Kidney capillary endothelial cell (primary cell): ENCODE measurements at regions not wholly inside any gene's neighbourhood (a gene's known extent, or its start where the extent isn't known, plus 50 kb on each side); places are given as distances from the start of the nearest gene placed in this dataset.

Source experiments
- DNase-seq: peaks from one replicate; pipeline ENCODE4 v3.0.0-alpha.2; 2018; ENCODE audit warnings: low spot score

- no peak for DNase-seq
Observed at GRCh38 chr16:85545227-85545818, 67.8 kb upstream of the GSE1 start.

- no peak for DNase-seq
Observed at GRCh38 chr16:85546585-85547447, 66.3 kb upstream of the GSE1 start.

GRCh38 chr16:85548375-85548774 is 64.7 kb upstream of the GSE1 start:
- DNase-seq, result no peak

DNA sequence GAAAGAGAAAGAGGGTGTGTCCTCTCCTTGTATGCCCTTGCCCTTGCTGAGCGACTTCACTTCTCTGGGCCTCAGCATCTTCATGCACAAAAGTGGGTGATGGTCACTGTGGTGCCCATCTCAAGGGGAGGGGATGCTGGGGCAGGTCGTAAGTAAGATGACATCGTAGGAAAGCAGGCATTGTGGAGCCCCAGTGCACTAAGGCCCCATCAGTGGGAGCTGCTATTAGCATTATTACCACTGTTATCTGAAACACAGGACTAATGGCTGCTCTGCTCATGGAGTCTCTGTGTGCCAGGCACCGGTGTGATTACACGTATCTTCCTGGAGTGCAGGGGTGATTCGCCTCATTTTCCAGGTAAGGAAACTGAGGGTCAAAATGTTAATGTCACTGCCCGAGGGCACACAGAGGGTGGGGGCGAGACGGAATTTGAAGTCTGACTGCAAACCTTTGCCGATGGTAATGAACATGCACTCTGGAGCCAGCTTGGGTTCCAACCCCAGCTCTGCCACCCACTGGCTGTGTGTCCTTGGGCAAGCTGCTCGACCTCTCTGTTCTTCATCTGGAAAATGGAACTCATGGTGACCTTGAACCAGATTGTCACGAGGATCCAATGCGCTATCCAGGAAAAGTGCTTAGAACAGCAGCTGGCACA is 63.2 kb upstream of the GSE1 start:
- no peak for DNase-seq

DNA sequence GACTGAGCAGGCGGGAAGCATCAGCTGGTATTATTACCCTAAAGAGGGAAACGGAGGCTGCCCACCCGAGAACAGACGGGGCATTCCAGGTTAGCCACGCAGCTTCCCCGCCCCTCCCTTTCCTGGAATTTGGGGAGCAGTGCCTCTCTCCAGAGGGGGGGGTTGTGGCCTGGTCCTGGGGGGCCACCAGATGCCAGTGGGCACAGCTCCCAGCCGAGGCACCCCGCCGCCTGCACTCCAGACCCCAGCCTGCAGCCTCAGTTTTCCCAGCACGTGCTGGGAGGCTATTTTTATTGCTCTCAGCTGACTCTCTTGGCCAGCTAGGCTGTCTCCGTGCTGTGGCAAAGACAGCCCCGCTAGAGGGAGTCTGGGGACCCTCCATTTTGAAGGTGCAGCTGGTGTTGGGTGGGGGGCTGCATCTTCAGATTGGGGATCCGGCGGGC is 62.7 kb upstream of the GSE1 start:
- no peak for DNase-seq

- no peak for DNase-seq
Observed at GRCh38 chr16:85550953-85551924, 61.9 kb upstream of the GSE1 start.

GRCh38 chr16:85552980-85553435 is 60.1 kb upstream of the GSE1 start:
- no peak for DNase-seq

DNA sequence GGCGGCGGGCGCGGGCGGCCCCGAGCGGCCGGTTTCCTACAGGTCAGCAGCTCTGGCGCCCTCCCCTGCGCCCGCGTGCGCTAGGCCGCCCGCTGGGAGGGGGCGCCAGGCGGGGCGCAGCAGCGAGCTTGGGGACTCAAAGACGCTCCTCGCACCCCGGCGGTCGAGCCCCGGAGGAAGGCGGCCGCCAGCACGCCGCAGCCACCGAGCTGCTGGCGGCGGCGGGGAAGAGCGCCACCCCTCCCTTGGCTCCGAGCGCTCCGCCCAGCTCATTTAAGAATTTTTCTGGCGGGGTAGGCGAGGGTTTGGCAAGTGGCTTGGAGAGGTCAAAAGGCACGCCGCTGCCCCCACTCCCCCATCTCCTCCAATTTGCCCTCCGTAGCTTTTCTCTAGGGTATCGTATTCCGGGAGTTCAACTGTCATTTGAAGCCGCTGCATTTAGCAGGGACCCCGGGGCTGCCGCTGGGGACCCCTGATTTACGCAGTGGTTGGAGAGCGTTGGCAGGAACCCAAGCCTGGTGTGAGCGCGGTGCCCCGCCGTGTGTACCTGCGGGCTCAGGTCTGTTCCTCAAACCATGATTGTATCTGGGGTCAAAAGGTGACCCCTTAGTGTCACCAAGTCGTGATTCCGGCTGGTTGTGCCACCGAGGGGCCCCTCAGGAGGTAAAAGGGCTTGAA is 59.5 kb upstream of the GSE1 start:
- peak; percentile 72 for DNase-seq

DNA sequence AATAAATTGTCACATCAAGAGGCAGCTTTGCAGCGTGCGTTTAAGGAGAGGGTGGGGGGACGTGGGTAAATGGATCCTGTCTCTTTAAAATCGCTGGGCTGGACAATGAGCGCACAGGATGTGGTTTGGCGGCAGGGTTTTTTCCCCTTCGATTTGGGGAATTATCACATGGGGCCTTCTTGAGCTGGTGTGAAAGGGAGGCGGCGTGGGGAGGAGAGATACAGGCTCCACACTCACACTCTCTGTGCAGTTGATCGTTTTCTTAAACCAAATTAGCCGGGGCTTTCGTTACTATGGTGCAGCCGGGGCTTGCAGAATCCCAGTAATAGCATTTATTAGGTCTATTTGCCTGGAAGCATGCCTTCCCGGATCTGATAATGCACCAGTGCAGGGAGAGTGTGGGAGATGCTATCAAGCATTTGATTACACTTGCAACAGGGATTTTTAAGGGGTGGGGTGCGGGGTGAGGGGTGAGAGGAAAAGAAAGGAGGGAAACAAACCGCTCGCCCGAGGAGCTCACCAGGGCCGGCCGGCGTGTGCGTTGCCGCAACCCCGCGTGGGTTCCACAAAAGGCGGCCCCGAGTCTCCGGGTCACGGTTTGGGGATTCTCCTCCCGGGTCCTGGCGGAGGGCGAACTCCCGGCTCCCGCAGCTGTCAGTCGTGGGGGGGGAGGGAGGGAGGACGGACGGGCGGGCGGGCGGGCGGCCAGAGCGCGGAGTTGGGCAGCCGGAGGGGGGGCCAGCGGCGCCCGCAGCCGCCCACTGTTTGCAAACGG is 58.8 kb upstream of the GSE1 start:
- no peak for DNase-seq

GRCh38 chr16:85554889-85555718 is 58.0 kb upstream of the GSE1 start:
- no peak for DNase-seq

DNA sequence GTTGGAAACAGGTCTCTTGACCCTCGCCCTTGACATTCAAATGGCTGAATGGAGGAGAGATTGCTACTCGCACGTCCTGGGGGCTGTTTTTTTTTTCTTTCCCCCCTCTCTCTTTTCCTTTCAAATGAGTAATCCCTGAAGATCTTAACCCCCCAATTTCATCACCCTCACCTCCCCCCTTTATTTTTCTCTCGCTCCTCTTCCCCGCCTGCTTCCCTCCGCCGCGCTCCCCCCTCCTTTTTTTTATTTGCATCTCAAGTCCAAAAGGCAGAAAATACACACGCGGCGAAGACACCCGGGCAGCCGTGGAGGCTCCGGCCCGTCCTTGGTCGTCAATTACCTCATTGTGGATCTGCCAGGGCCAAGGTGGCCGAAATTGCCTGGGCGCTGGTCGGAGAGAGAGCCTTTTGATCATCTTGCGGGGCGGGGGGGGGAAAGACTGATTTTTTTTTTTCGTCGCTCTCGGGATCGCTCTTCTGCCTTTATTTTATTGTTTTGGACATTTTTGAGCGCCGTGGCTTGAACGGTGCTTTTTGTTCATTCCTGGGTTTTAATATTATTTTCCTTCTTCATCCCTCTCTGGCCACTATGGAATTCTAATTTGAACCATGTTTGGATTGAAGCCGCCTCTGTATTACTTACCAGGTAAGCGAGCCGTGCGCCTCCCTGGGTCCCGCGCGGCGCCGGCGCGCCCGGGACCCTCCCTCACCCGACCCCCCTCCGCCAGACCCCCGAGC is 57.2 kb upstream of the GSE1 start:
- no peak for DNase-seq

- no peak for DNase-seq
Observed at GRCh38 chr16:85556456-85557082, 56.6 kb upstream of the GSE1 start.

- DNase-seq, result no peak
Observed at GRCh38 chr16:85557083-85557970, 55.8 kb upstream of the GSE1 start.

- DNase-seq, result no peak
Observed at GRCh38 chr16:85557971-85558657, 55.0 kb upstream of the GSE1 start.

- no peak for DNase-seq
Observed at GRCh38 chr16:85560932-85561247, 52.2 kb upstream of the GSE1 start.

GRCh38 chr16:85561248-85562092 is 51.7 kb upstream of the GSE1 start:
- DNase-seq, result no peak
